ENCODE measurements at regions not wholly inside any gene's neighbourhood (a gene's known extent, or its start where the extent isn't known, plus 50 kb on each side); places are given as distances from the start of the nearest gene placed in this dataset.
"Not testable (repeated sequence)": the region's sequence is repeated elsewhere in the genome, so short reads cannot be mapped to it uniquely, and the experiment has no call there.

GRCh38 chr5:98341038-98342032 is 432.1 kb upstream of the RGMB start:
- DNase-seq (ENCODE audit: low read depth): no peak
- no peak overlapping the region for H3K4me3 ChIP-seq (ENCODE audit: low read depth, low read length)
- TF ChIP-seq CTCF (IDR thresholded peaks at IDR 0.05; ENCODE audit: control insufficient read depth, extremely low read depth, insufficient read depth): no peak

- not testable (repeated sequence) for H3K4me3 ChIP-seq (ENCODE audit: low read depth, low read length); DNase-seq (ENCODE audit: low read depth)
Observed at GRCh38 chr5:98342958-98343660, 430.4 kb upstream of the RGMB start.

GRCh38 chr5:98349251-98349989 is 424.0 kb upstream of the RGMB start:
- no peak for DNase-seq (ENCODE audit: low read depth)
- peak; percentile 60 for TF ChIP-seq CTCF (IDR thresholded peaks at IDR 0.05; ENCODE audit: control insufficient read depth, extremely low read depth, insufficient read depth)
- no peak overlapping the region for H3K4me3 ChIP-seq (ENCODE audit: low read depth, low read length)

- TF ChIP-seq CTCF (IDR thresholded peaks at IDR 0.05; ENCODE audit: control insufficient read depth, extremely low read depth, insufficient read depth): no peak
- H3K4me3 ChIP-seq (ENCODE audit: low read depth, low read length): no peak overlapping the region
- DNase-seq (ENCODE audit: low read depth): no peak
Observed at GRCh38 chr5:98349990-98350365, 423.5 kb upstream of the RGMB start.

GRCh38 chr5:98354922-98355321 is 418.5 kb upstream of the RGMB start:
- no peak for DNase-seq (ENCODE audit: low read depth)
- TF ChIP-seq CTCF (IDR thresholded peaks at IDR 0.05; ENCODE audit: control insufficient read depth, extremely low read depth, insufficient read depth): no peak
- no peak overlapping the region for H3K4me3 ChIP-seq (ENCODE audit: low read depth, low read length)

- no peak for DNase-seq (ENCODE audit: low read depth)
- TF ChIP-seq CTCF (IDR thresholded peaks at IDR 0.05; ENCODE audit: control insufficient read depth, extremely low read depth, insufficient read depth): no peak
- no peak overlapping the region for H3K4me3 ChIP-seq (ENCODE audit: low read depth, low read length)
Observed at GRCh38 chr5:98360548-98360947, 412.9 kb upstream of the RGMB start.

GRCh38 chr5:98363157-98363556 is 410.3 kb upstream of the RGMB start:
- TF ChIP-seq CTCF (IDR thresholded peaks at IDR 0.05; ENCODE audit: control insufficient read depth, extremely low read depth, insufficient read depth): no peak
- no peak overlapping the region for H3K4me3 ChIP-seq (ENCODE audit: low read depth, low read length)
- DNase-seq (ENCODE audit: low read depth): no peak

Data from LNCaP clone FGC (cell line).